Activated CD4-positive, alpha-beta T cell treated with anti-CD3 and anti-CD28 coated beads, Interleukin-2, Interleukin-6, amounts not matched to agents 100 ng/mL and 50 ng/mL, durations not matched to agents 16 hours and 8 hours (primary cell): ENCODE measurements at regions not wholly inside any gene's neighbourhood (a gene's known extent, or its start where the extent isn't known, plus 50 kb on each side); places are given as distances from the start of the nearest gene placed in this dataset.
A peak's percentile ranks its signal among the peaks of the same experiment; 100 is the strongest.
"Not testable (repeated sequence)": the region's sequence is repeated elsewhere in the genome, so short reads cannot be mapped to it uniquely, and the experiment has no call there.

Experiments used
- DNase-seq: peaks from one replicate; pipeline ENCODE4 v3.0.0-alpha.2; 2020

DNA sequence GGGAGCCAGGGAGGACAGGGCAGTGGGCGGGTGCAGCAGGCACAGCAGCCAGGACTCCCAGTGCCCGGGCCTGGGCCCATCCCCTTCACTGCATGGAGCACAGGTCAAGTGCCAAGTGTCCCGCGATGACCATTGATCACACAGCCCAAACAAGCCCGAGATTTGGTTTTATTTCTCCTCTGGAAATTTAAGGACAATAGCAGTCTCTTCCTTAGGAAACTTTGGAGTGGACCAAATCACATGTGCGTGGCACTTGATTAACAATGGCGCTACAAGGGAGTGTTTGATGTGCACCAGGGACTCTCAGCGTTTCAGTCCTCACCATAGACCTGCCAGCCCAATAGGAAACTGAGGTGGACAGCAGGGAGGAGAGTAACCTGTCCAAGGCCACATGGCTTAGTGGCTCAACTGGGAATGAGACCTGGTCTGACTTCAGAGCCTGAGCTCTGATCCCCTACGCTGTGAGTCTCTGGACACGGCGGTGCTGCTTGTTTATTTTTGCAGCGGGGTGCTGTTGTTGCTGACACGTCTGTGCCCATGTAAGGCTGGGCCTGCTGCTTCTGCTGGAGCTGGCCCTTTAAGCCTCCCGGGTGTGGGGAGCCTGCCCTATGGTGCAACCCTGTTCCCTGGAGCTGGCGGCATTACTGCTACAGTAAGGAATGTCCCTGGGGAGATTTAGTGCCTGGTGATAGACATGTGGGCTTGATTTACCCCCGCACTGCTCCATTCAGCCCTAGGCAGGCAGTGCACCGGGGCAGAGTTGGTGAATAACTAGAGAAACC is 194.2 kb downstream of the INHBB start:
- DNase-seq, result no peak

DNA sequence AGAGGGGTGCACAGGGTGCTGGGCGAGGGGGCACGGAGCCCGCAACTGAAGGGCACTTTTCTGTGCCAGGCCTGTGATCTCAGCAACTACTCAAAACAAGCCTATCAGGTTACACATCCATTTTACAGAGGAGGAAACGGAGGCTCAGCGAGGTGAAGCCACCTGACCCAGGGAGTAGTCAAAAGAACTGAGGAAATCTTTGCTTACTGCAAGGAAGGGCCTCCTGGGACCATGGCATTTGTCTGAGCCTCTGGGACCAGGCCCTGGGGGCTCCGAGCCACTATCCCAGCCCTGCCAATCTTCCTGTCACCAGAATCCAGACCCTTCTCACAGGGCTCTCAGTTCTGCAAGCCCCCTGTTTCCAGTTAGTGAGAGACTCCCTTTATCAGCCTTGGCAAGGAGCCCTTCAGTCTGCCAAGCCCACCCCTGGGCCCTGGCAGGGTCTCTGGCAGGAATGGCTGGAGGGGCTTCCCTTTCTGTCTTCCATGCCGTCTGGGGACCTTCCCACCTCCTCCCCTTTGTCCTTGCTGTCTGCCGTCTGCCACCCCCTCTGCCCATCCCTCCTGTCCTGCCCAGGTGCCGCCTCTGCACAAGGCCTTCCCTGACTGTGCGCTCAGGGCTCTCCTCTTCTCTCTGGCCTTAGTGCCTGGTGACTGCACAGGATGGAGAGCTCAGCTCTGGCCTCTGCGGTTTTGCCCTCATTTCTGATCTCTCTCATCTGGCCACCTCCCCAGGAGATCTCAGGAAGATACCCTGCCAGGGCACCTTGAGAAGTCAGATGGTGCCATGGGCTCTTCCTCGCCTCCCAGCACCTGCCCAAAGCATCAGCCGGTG is 194.7 kb upstream of the GLI2 start:
- DNase-seq, result no peak

DNA sequence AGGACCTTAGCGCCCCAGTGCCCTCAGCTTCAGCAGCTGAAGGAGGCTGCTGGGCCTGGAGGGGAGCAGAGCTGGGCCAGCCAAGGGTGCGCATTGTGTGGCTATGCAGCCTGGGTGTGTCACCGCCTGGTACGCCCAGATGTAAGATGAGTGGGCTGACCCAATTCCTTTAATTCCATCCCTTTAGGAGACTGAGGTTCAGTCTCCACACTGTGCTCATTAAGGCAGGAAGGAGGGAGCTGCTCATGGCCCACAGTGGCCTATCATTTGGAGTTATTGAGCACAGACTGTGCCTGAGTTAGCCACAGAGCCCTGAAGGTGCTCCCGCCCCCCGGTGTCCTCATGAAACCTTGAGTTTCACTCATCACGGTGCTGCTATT is 194.1 kb upstream of the GLI2 start:
- DNase-seq, result no peak

DNA sequence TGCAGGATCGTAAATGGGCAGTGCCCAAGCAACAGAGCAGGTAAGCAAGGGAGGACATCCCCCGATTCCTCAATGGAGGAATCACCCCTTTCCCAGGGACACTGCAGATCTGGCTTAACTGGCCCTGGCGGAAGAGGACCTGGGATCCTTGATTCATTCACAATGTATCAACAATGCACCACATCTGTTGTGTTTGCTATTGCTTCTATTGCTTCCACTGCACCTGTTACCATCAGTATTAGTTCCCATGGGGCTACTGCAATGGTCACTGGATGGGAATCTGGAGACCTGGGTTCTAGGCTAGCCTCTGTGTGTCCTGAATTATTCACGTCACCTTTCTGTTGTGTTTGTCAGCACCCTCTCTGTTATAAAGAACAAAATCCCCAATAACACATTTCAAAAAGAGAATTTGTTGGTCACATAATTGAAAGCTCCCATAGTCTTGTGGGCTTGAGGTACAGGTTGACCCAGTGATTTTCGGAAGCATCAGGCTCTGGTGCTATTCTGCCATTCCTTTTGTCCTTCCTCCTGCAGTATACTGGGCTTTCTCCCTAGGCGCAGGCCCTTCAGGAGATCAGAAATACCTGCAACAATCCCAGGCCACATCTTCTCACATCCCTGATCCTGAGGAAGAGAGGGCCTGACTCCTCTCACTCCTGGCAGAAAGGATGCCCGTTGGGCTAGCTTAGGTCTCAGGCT is 193.5 kb upstream of the GLI2 start:
- DNase-seq, result no peak

DNA sequence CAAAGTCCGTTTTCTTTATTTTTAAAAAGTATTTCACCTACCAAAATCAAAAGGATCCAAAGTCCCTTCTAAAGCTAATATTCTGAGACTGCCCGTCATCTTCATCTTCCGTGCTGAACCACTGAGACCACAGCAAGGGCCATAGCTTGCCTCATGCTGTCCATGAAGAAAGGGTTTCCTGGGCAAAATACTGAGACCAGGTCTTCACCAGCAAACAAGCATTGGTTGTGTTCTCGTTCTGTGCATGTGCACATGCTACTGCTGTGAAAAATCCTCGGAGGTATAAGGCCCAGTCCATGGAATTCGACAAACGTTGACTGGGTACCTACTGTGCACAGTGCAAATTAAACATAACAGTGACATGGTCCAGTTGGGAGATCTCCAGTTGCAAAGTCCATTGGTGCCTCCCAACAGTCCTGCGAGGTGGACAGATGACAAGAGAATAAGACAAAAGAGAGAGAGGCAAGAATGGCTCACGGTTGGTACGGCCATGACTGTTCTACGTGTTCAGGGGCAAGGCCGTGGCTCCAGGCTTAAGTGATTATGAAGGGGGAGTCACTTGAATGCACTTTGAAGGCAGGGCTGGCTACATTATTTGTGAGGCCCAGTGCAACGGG is 192.6 kb upstream of the GLI2 start:
- DNase-seq, result no peak

DNA sequence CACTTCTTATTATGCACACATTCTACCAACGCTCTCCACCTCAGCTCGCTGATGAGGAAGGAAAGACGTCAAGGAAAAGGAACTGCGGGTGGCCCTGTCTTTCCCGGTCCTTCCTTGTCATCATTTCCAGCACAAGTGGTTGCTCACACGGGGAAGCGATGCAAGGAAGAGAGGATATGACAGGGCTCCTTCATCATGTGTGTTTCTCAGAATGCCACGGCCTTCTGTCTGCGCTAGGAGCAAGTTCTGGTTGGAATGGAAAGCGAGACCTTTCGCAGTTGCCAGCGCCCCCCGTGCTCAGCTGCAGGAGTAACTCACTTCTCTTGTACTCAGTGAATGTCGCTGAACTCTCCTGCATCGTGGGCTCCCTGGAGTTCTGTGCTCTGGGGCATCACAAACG is 191.8 kb upstream of the GLI2 start:
- no peak for DNase-seq

DNA sequence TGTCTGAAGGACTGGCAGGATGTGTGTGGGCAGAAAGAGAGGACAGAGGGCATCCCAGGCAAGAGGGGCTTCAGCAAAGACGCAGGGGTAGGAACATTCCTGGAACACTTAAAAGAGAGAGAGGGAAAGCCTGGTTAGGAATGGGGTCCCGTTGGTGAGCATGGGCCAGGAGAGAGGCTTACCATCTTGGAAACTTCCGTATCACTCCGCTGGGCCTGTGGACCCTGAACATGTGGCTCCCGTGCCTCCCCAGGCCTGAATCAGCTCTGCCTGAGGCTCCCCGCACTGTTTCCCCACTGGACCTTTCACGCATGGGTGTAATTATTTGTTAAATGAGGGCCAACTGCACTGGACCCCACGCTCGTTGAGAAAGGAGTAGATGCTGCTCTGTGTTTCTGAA is 191.1 kb upstream of the GLI2 start:
- DNase-seq, result no peak

DNA sequence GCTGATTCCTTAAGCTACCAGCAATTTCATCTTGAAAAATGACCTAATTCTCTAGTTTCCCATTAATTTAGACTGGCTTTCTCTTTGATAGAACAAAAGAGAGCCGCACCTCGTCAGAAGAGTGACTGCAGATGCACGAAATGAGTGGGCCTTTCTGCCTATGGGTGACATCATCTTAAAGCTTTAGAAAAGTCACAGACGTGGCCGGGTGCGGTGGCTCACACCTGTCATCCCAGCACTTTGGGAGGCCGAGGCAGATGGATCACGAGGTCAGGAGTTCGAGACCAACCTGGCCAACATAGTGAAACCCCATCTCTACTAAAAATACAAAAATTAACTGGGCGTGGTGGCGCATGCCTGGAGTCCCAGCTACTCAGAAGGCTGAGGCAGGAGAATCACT is 190.7 kb upstream of the GLI2 start:
- DNase-seq, result not testable (repeated sequence)

DNA sequence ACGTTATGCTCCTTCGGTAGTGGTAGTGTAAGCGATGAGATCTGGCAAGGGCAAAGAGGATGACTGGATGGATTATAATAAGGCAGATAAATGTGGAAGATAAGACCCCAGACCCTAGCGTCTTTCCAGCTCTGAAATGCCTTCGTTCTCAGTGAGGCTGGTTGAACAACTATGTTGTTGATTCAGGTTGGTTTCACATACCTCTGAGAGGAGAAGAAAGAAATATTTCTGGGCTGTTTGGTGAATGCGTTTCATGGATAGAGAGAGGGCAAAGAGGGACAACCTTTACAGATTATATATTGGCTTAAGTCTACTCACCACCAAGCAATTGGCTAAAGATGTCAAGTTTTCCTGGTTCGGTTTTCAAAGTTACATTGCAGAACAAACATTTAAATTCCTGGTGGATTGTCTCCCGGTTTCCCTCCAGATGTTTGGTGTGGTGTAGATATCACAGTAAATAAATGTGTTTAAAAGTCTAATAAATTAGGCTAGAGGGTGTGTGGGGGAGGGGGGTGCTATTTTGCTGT is 190.1 kb upstream of the GLI2 start:
- DNase-seq, result no peak

DNA sequence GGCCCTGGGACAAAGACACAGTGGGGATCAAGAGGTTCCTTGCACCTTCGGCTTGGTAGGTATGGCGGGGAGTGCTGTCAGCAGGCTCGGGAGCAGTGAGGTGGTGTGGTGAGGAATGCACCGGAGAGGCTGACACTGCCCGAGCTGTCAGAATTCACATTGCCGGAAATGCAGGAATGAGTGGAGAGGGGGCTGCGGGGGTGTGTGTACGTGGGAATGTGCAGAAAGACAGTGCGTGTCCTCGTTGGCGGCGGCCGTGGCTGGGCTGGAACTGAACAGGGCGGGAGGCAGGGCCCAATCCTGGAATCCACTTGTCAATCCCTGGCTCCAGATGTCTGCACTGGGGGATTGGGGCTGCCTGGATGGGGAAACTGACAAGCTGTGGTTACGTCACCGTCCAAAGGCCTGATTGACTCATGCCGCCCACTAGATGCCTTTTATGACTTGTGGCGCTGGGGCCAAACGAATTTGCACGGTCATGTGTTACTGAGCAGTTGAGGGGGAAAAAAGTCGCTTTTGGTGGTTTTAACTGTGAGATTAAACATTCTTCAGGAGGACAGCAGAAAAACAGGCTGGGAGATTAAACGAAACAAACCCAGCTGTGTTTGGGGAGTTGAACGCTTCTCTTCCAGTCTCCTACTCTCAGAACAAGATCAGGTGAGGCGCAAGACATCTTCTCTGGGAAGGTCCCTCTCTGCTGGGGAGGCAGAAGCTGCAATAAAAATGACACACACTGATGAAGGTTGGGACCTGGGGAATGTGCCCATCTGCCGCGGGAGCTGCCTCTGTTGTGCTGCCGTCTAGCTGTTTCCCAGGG is 189.4 kb upstream of the GLI2 start:
- no peak for DNase-seq

DNA sequence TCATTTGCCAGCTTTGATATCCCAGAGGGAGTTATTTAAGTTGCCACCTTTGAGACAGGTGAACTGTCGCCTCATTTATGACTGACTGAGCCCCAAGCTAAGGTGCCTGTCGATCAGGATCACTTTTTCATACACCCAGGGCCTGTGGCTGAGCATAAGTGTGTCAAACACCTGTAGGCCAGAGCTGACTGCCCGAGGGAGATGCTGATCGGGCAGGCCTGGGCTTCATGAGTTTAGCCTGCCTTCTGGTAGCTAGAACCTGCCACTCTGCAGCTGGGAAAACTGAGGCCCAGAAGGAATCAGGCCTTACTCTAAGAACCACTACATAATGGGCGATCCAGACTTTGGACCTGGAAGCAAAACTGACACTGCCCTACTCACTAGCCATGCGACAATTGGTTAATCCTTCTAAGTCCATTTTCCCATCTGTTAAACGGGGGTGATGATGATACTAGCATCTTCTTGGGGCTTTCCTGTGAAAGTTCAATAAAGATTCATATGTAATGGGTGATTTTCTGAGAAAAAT is 188.7 kb upstream of the GLI2 start:
- DNase-seq, result no peak

DNA sequence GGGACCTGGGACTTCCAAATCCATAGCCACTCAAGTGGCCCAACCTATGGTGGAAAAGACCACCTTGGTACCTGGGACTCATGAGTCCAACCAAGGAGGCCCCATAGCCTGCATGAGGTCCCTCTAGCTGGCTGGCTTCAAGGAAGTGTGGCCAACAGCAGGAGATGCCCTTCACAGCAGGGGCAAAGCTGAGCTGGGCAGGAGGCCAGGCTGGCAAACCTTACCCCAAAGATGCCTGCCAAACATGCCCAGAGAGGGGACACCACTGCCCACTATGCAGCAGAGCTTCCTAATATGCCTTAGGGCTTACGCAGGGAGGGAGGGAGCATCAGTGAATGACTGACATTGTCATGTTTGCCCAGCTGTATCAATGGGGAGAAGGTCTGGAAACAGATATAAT is 188.0 kb upstream of the GLI2 start:
- no peak for DNase-seq

DNA sequence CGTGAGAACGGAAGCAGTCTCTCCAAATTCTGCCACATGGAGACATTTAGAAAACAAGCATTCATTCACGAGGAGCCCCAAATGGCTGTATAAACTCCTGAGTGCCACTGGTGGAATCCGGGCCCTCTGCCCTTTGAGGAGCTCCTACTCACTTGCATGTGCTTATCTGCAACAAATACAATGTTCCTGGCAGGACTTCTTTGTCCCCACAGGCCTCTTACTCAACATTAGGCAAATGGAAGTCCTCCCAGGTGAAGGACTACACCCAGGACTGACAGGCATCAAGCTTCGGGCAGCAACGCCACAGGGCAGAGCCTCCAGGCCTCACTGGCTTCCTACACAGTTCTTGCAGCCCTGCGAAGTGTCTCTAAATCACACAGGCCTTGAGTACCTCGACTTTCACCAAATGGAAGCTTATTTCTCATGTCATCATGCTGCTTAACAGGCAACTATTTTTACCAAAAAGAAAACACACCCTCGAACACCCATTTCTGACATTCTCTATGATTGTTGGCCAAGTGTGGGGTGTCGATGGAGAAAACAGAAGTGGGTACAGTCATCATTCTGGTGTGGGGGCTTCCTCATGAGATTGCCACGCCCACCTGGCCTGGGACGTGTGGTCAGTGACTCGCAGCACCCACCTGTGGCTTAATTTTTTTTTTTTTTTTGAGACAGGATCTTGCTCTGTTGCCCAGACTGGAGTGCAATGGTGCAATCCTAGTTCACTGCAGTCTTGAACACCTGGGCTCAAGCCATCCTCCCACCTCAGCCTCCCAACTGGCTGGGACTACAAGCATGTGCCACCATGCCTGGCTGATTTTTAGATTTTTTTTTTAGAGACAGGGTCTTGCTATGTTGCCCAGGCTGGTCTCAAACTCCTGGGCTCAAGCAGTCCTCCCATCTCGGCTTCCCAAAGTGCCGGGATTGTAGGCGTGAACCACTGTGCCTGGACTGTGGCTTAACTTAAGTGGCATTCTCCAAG is 186.8 kb upstream of the GLI2 start:
- DNase-seq, result no peak

DNA sequence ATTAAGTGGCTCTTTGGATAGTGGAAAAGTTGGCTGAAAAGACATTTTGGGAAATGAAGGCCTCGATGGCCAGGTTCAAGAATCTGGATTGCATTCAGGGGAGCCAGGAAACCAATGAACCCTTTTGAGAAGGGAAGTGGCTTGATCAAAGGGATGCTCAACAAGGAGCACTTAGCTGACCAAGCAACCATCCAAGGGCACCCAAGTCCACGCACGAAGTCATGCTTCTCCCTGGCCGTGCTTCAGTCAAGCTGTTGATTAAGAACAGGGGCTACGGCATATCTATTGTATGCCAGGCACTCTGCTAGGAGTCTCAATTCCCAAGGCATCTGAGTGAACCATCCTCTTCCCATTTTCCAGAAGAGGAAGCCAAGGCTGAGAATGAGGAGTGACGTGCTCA is 185.8 kb upstream of the GLI2 start:
- DNase-seq, result no peak

DNA sequence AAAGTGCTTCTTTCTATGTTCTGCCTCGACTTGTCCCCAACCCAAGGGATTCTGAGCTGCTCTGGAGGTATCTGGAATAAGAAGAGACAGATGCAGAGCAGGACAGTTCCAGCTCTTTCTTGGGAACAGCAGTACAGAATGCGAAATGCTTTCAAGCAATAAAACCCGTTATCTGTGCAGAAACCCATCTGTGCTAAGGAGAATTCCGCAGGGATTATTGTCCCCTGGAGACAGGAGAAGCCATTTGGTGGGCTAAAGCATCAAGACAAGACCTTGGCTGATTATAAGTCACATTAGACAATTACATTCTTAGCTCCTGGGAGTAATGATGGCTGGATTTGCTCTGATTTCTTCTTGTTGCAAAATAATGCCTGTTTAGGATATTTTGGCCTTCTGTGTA is 185.4 kb upstream of the GLI2 start:
- no peak for DNase-seq

DNA sequence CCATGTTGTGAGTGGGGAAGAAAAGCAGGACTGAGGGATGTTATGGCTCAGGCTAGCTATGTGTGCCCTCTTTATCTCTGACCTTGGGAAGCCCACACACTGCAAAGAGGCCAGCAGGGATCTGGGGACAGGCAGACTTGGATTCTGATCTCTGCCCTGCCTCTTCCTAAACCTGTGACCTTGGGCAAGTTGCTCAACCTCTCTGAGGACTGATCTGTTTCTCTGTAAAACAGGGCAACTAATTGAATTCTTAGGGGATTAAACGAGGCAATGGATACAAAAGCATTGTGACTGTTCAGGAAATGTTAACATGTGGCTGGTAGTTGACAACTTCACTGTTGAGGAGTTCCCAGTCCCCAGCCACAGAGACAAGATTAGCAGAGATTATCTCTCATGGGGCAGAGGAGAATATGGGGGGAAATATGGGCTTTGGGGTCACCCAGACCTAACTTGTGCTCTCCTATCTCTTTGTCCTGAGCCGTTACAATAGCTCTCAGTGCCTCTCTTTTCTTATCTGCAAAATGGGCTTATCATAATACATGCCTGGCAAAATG is 184.7 kb upstream of the GLI2 start:
- DNase-seq, result no peak

DNA sequence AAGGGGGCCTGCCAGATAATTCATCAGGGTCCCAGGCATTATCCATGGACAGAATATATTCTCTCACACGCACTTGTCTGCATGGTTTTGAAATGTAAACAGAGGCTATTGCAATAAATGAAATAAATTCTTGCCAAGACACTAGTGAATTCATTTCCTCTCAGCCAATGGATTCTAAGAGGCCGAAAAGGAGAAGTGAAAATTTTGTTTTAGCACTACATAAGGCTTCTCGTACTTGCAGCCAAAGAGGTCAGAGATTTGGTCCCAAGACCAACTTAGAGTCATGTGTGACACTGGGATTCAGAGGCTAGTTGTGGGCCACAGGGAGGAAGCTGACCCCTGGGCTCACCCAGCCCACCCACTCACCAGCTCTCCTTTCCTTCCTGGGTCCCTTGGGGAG is 184.1 kb upstream of the GLI2 start:
- DNase-seq, result no peak

DNA sequence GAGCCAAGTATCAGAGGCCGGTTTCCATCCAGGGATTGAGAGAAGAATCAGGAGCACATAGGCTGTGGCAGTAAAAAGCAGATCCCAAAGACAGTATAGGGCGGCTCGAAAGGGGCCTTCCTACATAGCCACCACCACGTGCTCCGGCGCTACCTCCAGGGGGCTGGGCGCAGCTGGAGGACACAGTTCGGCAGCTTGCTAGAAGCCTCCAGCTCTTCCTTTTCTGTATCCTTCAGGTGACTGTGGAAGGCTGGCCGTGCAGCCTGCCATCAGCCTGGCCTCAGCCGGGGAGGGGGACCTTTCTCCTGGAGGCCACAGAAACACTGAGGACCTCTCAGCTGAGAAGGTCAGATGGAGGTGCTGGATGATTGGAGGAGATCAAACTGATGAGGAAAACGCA is 183.6 kb upstream of the GLI2 start:
- DNase-seq, result no peak

DNA sequence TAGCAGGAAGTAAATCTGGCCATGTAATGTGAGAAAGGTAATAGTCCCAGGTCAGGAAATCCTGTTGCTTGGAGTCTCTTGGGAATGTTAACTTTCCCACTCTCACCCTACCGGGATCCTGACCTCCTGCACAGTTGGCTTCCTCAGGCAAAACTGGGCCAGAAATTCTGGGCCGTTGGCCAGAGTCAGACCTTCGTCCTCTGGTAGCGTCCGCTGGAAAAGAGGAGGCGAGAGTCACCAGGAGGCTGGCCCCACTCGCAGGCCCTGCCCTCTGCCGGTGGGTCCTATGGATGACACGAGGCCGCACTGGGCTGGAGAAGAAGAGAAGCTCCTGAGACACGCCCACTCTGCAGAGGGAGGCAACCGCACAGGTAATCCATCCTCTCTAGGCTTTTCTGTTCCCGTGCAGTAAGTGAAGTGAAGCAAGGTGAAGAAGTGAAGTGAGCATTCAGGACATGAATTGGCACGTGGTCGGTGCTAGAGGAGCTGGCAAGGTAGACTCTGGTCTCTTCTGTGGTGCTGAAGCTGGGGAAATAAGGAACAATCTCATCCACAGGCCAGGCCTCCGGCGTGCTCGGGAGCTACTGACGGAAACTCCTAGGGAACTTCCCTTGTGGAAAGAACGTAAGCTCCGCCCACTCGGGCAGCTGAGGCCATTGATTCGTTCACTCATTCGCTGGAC is 182.7 kb upstream of the GLI2 start:
- DNase-seq, result peak; percentile 43

DNA sequence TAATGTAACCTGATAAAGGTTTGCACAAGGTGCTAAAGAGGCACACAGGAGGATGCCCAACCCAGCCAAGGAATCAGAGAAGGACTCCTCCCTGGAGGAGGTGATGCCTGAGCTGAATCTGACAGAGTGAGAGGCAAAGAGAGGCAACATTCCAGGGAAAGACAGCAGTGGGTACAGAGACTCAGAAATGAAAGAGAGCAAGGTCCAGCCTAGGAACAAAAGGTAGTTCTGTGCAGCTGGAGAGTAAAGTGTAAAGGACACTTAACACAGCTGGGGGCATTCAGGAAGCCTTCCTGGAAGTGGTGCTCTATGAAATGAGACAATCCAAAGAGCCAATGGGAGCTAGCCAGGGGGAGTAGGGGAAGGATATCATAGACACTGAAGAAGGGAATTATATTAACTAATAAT is 181.0 kb upstream of the GLI2 start:
- DNase-seq, result no peak
